HFFc6 (cell line): ENCODE measurements at regions not wholly inside any gene's neighbourhood (a gene's known extent, or its start where the extent isn't known, plus 50 kb on each side); places are given as distances from the start of the nearest gene placed in this dataset.

Source experiments
- DNase-seq: peaks from one replicate; pipeline ENCODE4 v3.0.0-alpha.2; 2018
- H3K27ac Mint-ChIP-seq: 2 replicates; pipeline ENCODE4 v1.8.0; 2020; ENCODE audit warnings: mild to moderate bottlenecking, mixed read lengths
- H3K27me3 Mint-ChIP-seq: 2 replicates; pipeline ENCODE4 v1.8.0; 2021; ENCODE audit warnings: mild to moderate bottlenecking, moderate library complexity, mixed read lengths; ENCODE audit not compliant: insufficient read depth
- H3K36me3 Mint-ChIP-seq: 2 replicates; pipeline ENCODE4 v1.8.0; 2021; ENCODE audit warnings: low read depth, mixed read lengths
- H3K4me1 Mint-ChIP-seq: 2 replicates; pipeline ENCODE4 v1.8.0; 2020; ENCODE audit warnings: low read depth, mixed read lengths
- H3K4me3 Mint-ChIP-seq: 2 replicates; pipeline ENCODE4 v1.8.0; 2020; ENCODE audit warnings: mild to moderate bottlenecking, moderate library complexity, mixed read lengths
- H3K9me3 Mint-ChIP-seq: 2 replicates; pipeline ENCODE4 v1.8.0; 2020; ENCODE audit warnings: mild to moderate bottlenecking, mixed read lengths
- CTCF ChIP-seq: fragments of 200-600 bp; sonication (generic); IDR thresholded peaks from 2 replicates; pipeline ENCODE4 v1.5.0; 2021; ENCODE audit warnings: antibody characterized with exemption, mild to moderate bottlenecking

GRCh38 chr11:38163526-38163925, 1565.5 kb upstream of the RAG2 start:
- no peak for TF ChIP-seq CTCF
- H3K9me3 Mint-ChIP-seq, result peaks cover 42% of the 10 kb centered on the region

GRCh38 chr11:38160433-38160832, 1562.4 kb upstream of the RAG2 start:
- H3K27ac Mint-ChIP-seq, result no peak overlapping the region
- no peak for DNase-seq
- H3K27me3 Mint-ChIP-seq, result peaks cover 2% of the 10 kb centered on the region; the same call in 1 of the 2 replicates
- no peaks in the 10 kb centered on the region for H3K36me3 Mint-ChIP-seq
- no peak for TF ChIP-seq CTCF
- H3K4me3 Mint-ChIP-seq, result no peak overlapping the region
- peaks cover 45% of the 10 kb centered on the region for H3K9me3 Mint-ChIP-seq
- no peaks in the 10 kb centered on the region for H3K4me1 Mint-ChIP-seq

More at GRCh38 chr11:38163526-38163925, 1565.5 kb upstream of the RAG2 start:
- no peaks in the 10 kb centered on the region for H3K4me1 Mint-ChIP-seq
- no peaks in the 10 kb centered on the region for H3K36me3 Mint-ChIP-seq
- no peak overlapping the region for H3K27ac Mint-ChIP-seq
- peaks cover 2% of the 10 kb centered on the region; the same call in 1 of the 2 replicates for H3K27me3 Mint-ChIP-seq
- no peak overlapping the region for H3K4me3 Mint-ChIP-seq
- no peak for DNase-seq

- Mint-ChIP-seq H3K36me3 (no peaks in the 10 kb centered on the region), H3K27ac (no peak overlapping the region), H3K4me1 (no peaks in the 10 kb centered on the region), H3K9me3 (peaks cover 38% of the 10 kb centered on the region), H3K4me3 (no peak overlapping the region), H3K27me3 (0 out of 2 replicates have a peak, but pooled peaks cover 2% of the 10 kb centered on the region)
- DNase-seq, result no peak
- TF ChIP-seq CTCF, result no peak
These were observed 1561.0 kb upstream of the RAG2 start for GRCh38 chr11:38159038-38159437.

- Mint-ChIP-seq H3K27me3 (no peaks in the 10 kb centered on the region), H3K9me3 (peaks cover 25% of the 10 kb centered on the region), H3K36me3 (no peaks in the 10 kb centered on the region), H3K4me1 (no peaks in the 10 kb centered on the region), H3K4me3 (no peak overlapping the region), H3K27ac (no peak overlapping the region)
- DNase-seq, result no peak
- no peak for TF ChIP-seq CTCF
These were observed 1558.6 kb upstream of the RAG2 start for GRCh38 chr11:38156495-38157146.

- Mint-ChIP-seq H3K27ac (no peak overlapping the region), H3K27me3 (no peaks in the 10 kb centered on the region), H3K4me3 (no peak overlapping the region), H3K4me1 (no peaks in the 10 kb centered on the region), H3K9me3 (peaks cover 25% of the 10 kb centered on the region), H3K36me3 (no peaks in the 10 kb centered on the region)
- DNase-seq, result no peak
- TF ChIP-seq CTCF, result no peak
These were observed 1557.8 kb upstream of the RAG2 start for GRCh38 chr11:38155856-38156255.
